Left lobe of liver (tissue), 2 donors: ENCODE measurements at regions not wholly inside any gene's neighbourhood (a gene's known extent, or its start where the extent isn't known, plus 50 kb on each side); places are given as distances from the start of the nearest gene placed in this dataset.
A peak's percentile ranks its signal among the peaks of the same experiment; 100 is the strongest.

ENCODE experiments used
- ATAC-seq: fragments of 200-7000 bp; cut with Tn5 transposase; one replicate; pipeline ENCODE4 v1.9.1; 2020; ENCODE audit warnings: mild to moderate bottlenecking, moderate library complexity
- DNase-seq: peaks from one replicate; pipeline ENCODE4 v3.0.0-alpha.2; 2020; ENCODE audit warnings: low spot score
- donor health status: DM: no; HTN: no; CAD: no; lungs with moderate emphysema.
- donor health status: DM: no; HTN: yes; CAD: no.

- no peak for DNase-seq
- no peak for ATAC-seq
Observed at GRCh38 chr4:22901631-22902030, 208.9 kb downstream of the GBA3 start.

GRCh38 chr4:22900876-22901275 is 208.1 kb downstream of the GBA3 start:
- no peak for DNase-seq
- ATAC-seq = no peak

GRCh38 chr4:22897520-22898108 is 204.9 kb downstream of the GBA3 start:
- ATAC-seq (peak; percentile 91), DNase-seq (no peak)

- no peak for DNase-seq
- ATAC-seq = peak; percentile 65
Observed at GRCh38 chr4:22895482-22895881, 202.7 kb downstream of the GBA3 start.

GRCh38 chr4:22884157-22884556 is 191.4 kb downstream of the GBA3 start:
- DNase-seq = no peak
- no peak for ATAC-seq

- ATAC-seq (no peak), DNase-seq (no peak)
Observed at GRCh38 chr4:22881411-22881810, 188.7 kb downstream of the GBA3 start.

GRCh38 chr4:22877486-22878052 is 184.8 kb downstream of the GBA3 start:
- no peak for ATAC-seq
- no peak for DNase-seq

- ATAC-seq (peak; percentile 40), DNase-seq (no peak)
Observed at GRCh38 chr4:22876270-22876669, 183.5 kb downstream of the GBA3 start.

- ATAC-seq (no peak), DNase-seq (no peak)
Observed at GRCh38 chr4:22875587-22876257, 183.0 kb downstream of the GBA3 start.

- DNase-seq = no peak
- ATAC-seq = peak; percentile 72
Observed at GRCh38 chr4:22874334-22874912, 181.7 kb downstream of the GBA3 start.

GRCh38 chr4:22873899-22874298 is 181.2 kb downstream of the GBA3 start:
- ATAC-seq = peak; percentile 83
- no peak for DNase-seq

- ATAC-seq (no peak), DNase-seq (no peak)
Observed at GRCh38 chr4:22870847-22871449, 178.2 kb downstream of the GBA3 start.

GRCh38 chr4:22869235-22869634 is 176.5 kb downstream of the GBA3 start:
- DNase-seq (no peak), ATAC-seq (no peak)
